NOMO-1 treated with DMSO at 0.1 percent for 48 hours (cell line): ENCODE measurements at regions not wholly inside any gene's neighbourhood (a gene's known extent, or its start where the extent isn't known, plus 50 kb on each side); places are given as distances from the start of the nearest gene placed in this dataset.
"Not testable (repeated sequence)": the region's sequence is repeated elsewhere in the genome, so short reads cannot be mapped to it uniquely, and the experiment has no call there.

Experiments used
- DNase-seq: peaks from one replicate; lab custom pipeline; 2025; ENCODE audit not compliant: unreplicated experiment; lab: John Stamatoyannopoulos, UW

DNA sequence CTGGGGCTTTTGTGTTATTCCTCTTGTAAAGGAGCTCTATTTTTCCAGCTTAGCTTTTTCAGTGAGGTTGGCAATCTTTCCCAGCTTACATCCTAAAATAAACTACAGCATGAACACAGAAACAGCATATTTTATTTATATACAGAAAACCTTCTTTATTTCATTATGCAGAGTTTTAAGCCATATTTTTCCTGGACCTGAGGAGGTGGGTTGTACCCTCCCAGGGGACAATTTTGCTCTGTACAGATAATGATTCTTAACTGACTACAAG is 341.2 kb upstream of the TYRP1 start:
- DNase-seq: no peak

- DNase-seq: no peak
Observed at GRCh38 chr9:12363439-12363838, 329.7 kb upstream of the TYRP1 start.

DNA sequence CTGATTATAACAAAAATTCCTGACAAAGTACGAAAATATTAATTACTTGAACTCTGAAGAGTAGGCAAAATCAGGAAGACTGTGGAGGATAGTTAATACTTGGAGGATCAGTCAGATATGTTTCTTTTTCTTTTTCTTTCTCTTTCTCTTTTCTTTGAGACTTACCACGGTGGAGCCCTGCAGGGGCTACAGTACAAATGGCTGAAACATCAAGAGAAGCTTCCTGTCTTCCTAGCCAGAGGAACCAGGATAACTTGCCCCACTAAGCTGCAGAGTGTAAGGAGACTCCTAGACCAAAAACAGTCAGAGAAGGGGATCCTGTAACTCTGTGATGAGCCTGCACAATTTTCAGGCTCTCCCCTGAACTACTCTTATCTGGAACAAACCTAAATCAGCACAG is 324.6 kb upstream of the TYRP1 start:
- DNase-seq: no peak

DNA sequence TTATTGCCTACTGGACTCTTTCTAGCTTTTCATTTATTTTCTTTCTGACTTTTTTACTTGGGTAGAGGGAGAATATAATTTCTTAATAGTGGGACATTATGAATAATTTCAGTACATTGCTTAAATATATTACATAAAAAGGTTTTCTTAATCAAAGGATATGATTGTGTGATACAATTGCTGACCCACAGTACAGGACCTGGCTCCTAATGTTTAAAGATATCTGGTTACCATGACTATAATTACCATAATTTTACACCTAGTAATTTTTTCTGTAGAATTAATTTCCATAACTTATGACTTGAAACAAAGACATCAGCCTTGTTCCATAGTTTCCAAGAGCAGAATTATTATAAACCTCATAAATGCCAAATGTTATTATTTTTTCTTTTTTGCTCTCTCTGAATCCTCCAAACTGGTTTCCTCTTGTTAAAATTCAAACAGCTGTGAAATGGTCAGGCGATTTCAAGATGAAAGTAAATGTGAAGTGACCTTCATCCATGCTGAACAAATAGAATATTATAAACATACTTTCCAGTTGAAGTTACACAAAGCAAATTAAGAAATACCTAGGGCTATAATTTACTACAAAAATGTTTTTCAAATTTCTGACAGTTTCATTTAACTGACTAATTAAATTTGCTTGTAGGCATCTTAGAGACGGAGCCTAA is 301.2 kb upstream of the TYRP1 start:
- DNase-seq: no peak

- DNase-seq: no peak
Observed at GRCh38 chr9:12394105-12394504, 299.1 kb upstream of the TYRP1 start.

GRCh38 chr9:12403721-12404120 is 289.5 kb upstream of the TYRP1 start:
- DNase-seq: no peak

DNA sequence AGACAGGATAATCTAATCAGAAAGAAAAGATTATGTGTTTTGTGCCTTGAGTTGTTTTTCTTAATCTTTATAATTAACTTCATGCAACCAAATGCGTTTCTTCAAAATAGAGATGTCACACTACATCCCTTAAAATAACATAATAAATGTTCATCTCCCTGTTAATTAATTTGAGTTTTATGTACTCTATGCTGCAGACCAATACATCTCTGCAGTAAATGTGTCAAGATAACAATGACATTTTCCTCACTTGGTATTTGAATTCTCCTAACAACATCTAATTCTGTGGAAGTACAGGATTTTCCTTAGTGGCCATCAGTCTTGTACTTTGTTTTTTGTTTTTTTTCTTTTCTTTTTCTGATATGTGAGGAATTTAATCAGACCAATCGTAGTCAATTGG is 279.2 kb upstream of the TYRP1 start:
- DNase-seq: no peak

DNA sequence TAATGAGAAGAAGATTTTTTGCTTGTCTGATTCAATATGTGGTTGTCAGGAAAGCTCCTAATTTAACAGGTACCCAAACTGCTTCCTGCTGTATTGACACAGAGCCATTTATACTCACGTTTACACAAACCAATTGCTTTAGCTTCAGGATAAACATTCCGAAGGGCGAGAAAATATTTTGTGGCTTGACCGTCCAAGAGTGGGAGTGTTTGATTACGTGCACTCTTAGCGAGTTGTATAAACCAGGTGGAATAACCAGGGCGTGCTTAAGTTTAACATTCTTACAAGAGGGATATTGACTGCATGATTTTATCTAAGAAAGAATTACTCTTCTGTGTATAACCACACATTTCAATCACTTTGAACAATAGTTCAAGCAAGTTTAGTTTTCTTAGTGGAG is 278.7 kb upstream of the TYRP1 start:
- DNase-seq: no peak

- no peak for DNase-seq
Observed at GRCh38 chr9:12415361-12415760, 277.8 kb upstream of the TYRP1 start.

DNA sequence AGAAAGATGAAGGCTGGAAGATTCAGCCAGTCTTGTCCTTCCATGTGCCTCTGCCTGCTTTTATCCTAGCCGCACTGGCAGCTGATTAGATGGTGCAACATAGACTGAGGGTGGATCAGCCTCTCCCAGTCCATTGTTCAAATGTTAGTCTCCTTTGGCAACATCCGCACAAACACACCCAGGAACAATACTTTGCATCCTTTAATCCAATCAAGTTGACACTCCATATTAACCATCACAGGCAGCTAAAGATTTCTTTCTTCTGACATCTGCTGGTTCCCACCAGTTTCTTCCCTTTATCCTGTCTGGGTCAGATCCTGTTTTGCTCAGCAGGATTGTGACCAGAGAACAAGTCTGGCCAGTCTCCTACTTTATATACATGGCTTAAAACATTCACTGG is 276.5 kb upstream of the TYRP1 start:
- DNase-seq: no peak

DNA sequence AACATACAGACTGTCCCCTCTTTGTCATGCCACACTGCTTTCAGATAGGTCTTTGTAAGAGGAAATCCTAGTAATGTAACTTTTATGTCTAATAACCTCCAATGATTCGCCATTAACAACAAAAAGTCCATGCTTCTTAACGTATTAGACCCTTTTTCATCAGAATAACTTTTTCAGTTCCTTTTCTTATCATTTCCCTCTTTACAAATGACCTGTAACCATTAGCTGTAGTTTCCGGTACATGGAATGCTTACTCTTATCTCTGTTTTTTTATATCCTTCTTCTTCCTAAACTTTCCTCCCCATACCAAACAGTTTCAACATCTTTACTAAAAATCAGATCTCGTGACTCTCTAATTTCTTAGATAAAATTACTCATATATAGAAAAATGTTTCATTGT is 268.9 kb upstream of the TYRP1 start:
- no peak for DNase-seq

DNA sequence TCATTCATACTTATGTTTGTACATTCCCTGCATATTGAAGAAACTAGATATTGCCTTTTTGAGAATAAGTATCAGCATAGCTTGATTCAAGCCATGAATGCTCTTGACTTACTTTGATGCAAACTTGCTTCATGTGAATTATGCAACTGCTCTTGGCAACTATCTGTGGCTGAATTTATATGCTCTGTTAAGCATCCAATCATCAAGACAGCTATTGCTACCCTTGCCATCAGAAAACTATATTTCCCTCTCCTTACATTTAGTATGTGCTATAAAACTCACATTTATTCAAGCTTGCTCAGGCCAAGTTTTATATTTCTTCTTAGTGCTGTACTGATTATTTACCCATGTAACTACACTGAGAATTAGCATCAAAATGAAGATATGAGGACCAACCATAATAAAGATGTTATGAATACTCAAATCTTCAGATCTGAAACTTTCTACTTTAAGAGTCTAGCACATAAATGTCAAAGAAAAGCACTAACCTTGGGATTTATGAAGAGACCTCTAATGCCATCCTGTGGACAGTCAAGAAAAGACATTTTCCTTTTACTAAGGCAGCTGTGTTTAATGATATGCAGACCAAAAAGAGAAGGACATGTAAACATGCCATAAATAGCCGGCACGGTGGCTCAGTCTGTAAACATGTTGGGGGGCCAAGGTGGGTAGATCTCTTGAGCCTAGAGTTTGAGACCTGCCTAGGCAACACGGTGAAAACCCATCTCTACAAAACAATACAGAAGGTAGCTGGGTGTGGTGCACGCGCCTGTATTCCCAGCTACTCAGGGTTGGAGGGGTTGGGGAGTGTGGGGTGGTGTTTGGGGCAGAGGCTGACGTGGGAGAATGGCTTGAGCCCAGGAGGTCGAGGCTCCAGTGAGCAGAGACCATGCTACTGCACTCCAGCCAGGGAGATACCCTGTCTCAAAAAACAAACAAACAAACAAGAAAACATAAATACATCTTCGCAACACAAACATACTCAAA is 267.0 kb upstream of the TYRP1 start:
- no peak for DNase-seq

DNA sequence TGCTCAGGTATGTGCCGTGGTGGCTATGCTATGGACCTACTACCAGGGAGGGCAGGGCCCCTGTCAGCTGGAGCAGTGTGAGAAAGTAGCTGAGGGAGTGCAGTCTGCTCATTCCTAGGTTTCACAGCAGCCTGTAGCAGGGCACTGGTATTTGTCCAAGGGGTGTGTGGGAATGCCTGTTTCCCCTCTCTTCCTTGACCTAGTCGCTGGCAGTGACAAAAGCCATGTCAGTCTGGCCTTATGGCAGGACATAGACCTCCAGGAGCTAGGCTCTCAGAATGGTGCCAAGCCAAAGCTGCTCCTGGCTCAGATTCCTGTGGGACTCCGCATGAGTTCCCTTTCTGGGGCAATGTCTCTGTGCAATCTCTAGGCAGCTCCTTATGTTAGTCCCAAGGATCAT is 253.9 kb upstream of the TYRP1 start:
- no peak for DNase-seq

- not testable (repeated sequence) for DNase-seq
Observed at GRCh38 chr9:12441080-12441479, 252.1 kb upstream of the TYRP1 start.

DNA sequence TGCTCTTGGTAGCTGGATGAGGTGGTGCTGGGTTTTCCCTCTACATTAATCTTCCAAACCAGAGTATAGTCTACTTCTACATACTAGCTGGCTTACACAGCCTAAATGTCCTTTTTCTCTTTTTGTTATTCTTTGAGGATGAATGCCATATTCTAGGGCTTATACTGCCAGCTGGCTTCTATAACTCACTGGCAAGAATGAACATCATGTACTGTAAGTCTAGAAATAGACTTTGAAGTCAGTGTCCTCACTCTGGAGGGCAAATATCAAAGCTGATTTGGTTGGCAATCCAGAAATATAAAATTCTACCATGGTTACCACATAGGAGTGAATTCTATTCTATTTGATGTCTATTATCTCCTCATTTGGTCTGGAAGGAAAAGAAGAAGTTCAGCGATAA is 251.7 kb upstream of the TYRP1 start:
- DNase-seq: no peak

- DNase-seq: no peak
Observed at GRCh38 chr9:12448246-12448645, 244.9 kb upstream of the TYRP1 start.

DNA sequence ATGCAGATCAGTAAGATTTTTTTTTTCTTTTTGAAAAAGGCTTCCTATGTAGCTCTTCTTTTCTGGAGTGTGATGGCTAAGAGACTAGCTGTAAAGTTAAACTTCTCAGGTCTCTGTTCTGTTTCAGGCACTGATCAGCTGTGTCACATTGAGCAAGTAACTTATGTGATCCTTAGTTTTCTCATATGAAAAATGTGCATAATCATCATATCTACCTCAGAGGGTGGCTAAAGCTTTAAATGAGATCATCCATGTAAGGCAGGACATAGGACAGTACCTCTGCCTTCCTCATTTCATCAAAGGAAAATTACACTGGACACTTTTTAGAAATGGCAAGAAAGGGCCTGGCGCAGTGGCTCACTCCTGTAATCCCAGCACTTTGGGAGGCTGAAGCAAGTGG is 235.9 kb upstream of the TYRP1 start:
- no peak for DNase-seq

DNA sequence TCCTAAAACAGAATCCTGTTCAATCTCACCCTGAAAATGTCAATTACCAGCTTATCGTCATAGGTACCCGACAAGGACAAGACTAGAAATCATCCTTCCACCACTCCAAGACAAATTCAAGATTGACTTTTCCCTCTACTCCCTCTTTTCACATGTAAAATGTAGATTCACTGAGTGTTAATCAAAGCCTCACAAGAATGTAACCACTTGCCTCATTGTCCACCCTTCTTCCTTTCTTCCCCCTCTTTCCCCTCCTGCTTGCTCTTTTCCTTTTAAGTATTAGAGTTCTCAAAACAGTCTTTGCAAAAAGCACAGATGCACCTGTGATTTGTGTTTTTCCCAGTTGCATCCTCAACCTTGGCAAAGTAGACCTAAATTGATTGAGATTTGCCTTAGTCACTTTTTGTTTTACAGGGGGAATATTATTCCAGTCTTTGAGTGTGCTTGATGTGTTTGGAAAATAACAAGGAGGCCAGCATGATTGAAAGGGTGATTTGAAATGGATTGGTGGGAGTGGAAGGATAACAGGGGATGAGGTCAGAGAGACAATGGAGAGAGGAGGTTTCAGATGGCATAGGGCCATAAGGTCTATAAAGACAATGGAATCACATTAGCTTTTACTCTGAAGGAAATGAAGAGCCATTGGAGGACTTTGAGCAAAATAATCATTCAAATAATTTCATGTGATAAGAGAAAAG is 231.3 kb upstream of the TYRP1 start:
- no peak for DNase-seq

DNA sequence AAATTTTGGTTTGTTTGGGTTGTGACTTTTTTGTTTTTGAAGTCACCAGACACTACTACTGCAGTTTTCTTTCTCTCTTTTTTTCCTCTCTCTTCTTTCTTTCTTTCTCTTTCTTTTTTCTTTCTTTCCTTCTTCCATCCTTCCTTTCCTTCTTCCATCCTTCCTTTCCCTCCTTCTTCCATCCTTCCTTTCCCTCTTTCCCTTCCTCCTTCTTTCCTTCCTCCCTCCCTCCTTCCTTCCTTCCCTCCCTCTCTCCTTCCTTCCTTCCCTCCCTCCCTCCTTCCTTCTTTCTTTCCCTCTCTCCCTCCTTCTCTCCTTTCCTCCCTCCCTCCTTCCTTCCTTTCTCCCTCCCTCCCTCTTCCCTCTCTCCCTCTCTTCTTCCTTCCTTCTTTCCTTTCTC is 230.3 kb upstream of the TYRP1 start:
- no peak for DNase-seq

DNA sequence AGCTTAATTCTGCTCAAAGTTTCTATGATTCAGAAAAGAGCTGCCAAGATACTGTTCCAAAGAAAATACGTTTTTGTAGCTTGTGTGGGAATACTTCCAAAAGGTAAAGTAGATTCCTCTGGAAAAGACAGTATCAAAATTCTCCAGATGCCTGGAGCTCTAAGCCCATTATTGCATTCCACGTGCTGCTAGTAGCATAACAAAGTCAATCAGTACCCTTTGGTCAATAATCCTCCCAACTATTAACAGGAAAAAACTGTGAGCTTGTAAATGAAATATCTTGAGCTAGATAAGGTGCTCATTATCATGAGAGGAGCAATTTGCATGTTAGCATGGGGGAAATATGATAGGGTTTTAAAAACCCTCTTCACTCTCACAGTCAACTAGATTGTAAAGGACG is 229.5 kb upstream of the TYRP1 start:
- DNase-seq: no peak

GRCh38 chr9:12464400-12464799 is 228.8 kb upstream of the TYRP1 start:
- DNase-seq: no peak

- DNase-seq: no peak
Observed at GRCh38 chr9:12464910-12465512, 228.2 kb upstream of the TYRP1 start.
